ENCODE measurements at regions not wholly inside any gene's neighbourhood (a gene's known extent, or its start where the extent isn't known, plus 50 kb on each side); places are given as distances from the start of the nearest gene placed in this dataset.

DNA sequence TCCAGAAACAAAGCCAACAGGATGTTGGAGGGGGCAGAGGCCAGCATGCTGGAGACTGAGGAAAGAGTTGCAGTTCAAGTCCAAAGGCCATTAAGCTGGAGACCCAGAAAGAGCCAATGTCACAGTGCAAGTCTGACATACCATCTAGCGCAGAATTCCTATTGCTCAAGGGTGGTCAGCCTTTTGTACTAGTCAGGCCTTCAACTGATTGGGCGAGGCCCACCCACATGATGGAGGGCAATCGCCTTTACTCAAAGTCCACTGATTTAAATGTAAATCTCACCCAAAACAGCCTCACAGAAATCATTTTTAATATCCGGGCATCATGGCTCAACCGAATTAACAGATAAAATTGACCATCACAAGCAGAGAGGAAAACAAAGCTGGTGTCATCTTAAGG lies 113.9 kb downstream of the RCN1 start:
- no peak for DNase-seq (ENCODE audit: low read depth in 3 of 3)

GRCh38 chr11:32210556-32210955 lies 119.7 kb downstream of the RCN1 start:
- no peak for DNase-seq (ENCODE audit: low read depth in 3 of 3)

DNA sequence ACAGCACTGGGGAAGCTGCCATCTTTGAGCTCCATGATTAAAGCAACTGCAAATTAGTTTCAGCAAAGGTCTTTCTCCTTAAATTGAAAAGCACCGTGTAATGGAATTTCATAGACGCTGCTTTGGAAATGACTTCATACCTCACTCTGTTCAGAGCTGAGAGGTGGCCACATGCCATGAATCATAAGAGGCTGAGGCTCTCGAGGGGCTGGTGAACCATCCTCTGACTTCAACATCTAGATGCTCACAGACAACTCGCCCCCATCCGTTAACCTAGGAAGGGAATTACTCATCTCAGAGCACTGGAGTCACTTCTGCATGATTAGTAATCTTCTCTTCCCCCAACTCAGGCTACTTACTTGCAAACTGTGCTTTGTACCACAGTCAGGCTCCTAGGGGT lies 122.3 kb downstream of the RCN1 start:
- peak; percentile 3 to 58 (median 19) for DNase-seq (ENCODE audit: low read depth in 3 of 3)

DNA sequence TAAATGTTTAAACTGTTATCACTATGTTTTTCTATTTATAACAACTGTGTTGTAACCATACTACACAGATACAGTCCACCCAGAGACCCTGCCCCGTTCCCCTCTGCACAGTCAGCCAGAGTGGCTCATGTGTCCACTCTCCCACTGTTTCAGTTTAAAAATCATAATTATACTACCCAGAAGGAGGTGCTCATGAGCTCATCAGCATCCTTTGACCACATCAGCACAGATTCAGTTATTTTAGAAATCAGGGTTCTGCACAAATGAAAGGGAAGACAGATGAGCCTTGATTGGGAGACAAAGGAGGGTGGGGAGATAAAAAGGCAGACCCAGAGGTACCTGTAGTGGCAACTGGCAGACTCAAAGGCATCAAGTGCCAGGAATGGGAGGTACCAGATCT lies 124.3 kb downstream of the RCN1 start:
- no peak for DNase-seq (ENCODE audit: low read depth in 3 of 3)

GRCh38 chr11:32216749-32217148 lies 125.9 kb downstream of the RCN1 start:
- no peak for DNase-seq (ENCODE audit: low read depth in 3 of 3)

DNA sequence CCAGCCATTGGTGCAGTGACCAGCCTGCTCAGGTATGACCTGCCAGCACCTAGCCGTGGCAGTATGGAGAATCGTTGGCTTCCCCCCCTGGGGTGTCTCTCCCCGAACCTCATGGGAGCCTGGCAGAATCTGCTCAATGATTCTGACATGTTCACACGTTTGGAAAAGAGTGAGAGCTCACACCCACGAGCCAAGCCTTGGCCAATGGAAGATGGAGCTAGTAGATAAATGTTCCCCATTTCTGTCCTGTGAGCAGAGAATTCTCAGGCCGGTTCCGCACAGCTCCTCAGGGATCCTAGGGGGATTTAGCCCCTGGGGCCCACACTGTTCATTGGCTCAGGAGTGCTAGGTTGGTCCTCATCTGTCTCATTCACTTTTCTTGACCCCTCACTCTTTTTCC lies 128.4 kb downstream of the RCN1 start:
- DNase-seq (ENCODE audit: low read depth in 3 of 3): no peak

DNA sequence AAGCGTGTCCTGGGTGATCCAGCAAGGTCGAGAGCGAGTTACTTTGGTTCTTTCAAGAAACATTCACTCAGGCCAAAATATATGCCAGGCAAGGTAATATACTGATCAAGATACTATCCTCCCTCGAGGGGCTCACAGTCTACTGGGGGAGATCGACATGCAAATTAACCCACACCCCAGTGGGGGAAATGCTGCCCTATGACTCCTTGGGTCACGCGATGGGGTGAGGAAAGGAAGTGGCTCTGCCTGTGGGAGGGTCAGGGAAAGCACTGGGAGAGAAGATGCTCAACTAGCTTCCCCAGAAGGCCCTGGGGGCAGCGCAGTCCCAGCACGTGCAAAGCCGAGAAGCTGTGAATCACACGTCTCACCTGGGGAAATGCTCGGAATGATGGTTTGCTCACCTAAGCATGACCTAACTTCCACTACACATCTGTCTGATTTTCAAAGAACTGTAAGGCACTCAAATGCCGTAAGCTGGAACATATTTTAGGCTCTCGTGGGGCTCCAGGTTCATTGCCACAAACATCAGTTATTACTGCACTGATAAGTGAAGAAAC lies 130.7 kb downstream of the RCN1 start:
- no peak for DNase-seq (ENCODE audit: low read depth in 3 of 3)

DNA sequence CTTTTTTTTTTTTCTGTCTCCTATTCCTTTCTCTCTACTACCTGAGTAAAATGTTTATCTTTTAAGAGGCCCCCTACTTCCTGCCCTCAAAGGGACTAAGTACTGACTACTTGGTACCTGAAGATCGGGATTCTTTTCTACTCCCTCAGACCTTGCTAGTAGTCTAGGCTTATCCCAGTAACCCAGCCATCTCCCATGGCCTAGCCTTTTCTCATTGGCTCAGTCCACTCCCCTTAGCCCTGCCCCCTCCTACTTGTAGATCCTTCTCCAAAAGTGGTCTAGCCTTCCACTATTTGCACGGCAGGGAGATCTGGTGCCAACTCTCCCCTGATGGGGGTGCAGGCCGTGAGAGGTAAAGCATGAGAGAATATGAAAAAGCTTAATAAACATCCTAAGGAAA lies 133.7 kb downstream of the RCN1 start:
- DNase-seq (ENCODE audit: low read depth in 3 of 3): no peak

GRCh38 chr11:32225571-32226285 lies 134.9 kb downstream of the RCN1 start:
- DNase-seq (ENCODE audit: low read depth in 3 of 3): no peak

- no peak for DNase-seq (ENCODE audit: low read depth in 3 of 3)
These were observed 135.6 kb downstream of the RCN1 start for GRCh38 chr11:32226480-32226879.

DNA sequence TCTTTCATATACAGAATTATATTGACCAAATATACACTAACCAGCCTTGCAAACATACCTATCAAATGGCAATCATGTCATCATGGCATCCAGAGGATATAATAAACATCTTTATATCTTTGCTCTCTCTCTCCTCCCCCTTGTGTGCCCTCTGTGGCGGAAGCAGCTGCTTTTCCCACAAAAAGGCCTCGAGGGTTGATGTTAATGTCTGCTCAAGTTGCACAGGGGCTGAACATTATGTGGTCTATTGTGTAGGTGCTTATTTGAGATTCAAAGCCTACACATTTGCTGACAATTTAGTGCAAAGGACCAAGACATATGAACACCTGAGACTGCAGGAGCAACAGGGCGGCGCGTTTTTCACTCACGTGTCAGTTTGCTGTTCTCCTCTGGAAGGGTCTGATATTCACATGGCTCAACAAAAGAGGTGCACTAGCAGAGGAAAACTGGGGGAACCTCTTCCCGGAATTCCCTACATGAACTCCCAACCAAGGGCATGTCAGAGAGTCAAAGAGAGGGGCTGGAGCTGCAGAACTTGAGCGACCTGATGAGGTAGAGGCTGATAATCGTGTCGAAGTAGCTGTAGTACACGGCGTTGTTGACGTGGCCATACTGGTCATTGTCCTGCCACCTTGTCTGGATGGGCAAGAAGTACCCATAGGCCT lies 138.8 kb downstream of the RCN1 start:
- no peak for DNase-seq (ENCODE audit: low read depth in 3 of 3)

DNA sequence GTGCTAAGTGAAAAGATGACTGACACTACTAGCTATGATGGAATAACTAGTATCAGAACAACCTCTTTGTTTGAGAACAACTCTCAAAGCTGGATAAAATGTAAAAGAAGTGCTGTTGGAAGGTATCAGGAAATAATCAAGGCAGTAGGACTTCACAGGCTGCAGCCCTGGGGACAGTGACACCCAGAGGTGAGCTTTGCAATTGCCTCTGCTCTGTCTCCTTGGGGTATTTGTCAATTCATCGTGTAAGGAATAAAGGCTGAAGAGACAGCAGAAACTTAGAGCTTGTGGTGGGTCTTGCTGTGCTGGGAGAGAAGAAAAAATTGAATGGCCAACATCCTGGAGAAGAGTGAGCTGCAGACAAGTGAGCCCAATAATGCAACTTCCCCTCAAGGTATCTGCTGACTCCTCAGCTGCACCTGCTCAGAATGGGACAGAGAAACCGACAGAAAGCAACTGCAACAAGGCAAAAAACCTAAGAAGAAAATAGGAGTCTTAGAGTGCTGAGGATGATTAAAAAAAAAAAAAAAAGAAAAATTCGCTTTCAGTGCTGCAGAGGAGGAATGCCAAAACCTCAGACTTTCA lies 141.1 kb downstream of the RCN1 start:
- peak in 1 of 3 donors; percentile 10 for DNase-seq (ENCODE audit: low read depth in 3 of 3)

DNA sequence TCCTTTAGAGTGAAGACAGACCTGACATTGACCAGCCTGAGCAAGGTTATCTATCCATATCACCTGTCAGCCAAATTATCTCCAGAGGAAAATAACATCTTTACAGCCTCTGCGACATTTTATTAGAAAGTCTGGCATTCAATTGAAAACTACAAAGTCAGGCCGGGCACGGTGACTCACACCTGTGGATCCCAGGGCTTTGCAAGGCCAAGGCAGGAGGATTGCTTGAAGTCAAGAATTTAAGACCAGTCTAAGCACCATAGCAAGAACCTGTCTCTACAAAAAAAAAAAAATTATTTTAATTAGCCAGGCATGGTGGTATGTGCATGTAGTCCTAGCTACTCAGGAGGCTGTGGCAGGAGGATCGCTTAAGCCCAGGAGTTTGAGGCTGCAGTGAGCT lies 141.6 kb downstream of the RCN1 start:
- no peak for DNase-seq (ENCODE audit: low read depth in 3 of 3)

DNA sequence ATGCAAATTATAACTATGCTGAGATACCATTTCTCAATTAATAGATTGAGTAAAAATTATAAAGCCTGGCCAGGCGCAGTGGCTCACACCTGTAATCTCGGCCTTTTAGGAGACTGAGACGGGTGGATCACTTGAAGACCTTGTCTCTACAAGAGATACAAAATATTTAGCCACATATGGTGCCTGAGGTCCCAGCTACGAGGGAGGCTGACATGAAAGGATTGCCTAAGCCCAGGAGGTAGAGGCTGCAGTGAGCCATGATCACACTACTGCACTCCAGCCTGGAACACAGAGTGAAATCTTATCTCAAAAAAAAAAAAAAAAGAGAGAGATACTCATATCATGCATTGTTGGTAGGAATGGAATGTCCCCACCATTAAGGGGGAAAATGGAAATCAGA lies 142.4 kb downstream of the RCN1 start:
- no peak for DNase-seq (ENCODE audit: low read depth in 3 of 3)

DNA sequence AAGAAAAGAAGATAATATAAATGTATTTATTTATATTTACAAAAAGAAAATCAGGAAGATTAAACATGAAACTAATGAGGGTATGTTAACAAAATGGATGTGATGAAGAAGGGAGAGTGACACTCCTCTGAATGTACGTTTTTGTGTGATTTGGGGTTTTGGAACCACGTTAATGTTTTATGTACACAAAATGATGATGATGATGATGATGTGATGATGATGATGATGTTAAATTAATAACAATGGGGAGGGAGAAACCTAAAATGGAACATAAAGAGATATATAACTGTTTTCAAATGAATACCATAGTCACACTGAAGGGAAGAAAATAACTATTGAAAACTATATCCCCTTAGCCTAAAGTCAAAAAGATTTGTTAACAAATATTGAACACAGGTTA lies 143.1 kb downstream of the RCN1 start:
- no peak for DNase-seq (ENCODE audit: low read depth in 3 of 3)

DNA sequence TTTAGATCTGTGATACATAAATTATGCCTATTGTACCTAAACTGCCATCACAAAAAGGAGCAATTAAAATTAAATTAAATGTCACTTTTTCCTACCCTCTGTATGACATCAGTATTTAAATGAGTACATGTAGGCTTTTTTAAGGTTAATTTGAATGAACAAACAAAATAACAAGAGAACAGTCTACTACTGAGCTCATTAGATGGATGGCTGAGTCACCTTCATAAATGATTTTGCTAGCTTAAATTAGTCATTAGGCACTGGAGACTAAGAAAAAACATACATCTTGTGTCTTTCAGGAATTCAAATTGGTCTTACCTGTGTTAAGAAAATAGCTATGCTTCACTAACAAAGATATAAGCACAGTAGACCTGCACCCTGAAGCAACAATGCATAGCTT lies 153.6 kb downstream of the RCN1 start:
- no peak for DNase-seq (ENCODE audit: low read depth in 3 of 3)

DNA sequence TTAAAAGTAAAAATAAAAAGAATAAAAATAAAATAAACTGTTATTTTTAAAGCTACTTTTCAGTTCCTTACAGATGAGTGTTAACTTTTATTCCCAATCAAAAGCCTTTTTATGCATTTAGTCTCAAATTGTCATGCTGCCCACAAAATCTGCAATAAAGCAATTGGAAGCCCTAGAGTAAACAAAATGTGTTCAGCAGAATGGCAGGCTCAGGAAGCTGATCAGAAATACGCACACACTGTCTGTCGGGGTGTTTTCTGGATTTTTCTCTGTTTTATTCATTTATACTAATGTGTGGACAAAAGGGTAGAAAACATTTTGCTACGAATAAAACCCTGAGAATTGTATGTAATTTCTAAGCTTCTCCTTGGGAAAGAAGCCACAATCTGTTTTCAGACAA lies 162.8 kb downstream of the RCN1 start:
- DNase-seq (ENCODE audit: low read depth in 3 of 3): no peak

GRCh38 chr11:32255841-32256240 lies 165.0 kb downstream of the RCN1 start:
- DNase-seq (ENCODE audit: low read depth in 3 of 3): no peak

DNA sequence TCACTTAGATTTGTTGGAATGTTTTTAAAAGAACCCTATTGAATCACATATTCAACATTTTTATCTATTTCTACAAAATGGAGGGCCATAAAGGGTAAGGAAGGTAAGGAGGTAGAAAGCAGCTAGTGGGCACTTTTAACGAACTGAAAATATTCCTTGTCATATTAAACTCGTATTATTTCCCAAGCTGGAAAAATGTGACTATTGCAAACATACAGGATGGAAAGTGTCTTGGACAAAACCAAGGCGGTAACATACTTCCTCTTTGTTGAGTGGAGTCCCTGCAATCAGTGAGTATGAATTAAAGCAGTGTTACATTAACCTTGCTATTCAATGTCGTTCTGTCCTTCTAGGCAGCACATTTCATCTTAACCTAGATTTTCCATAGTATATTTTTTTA lies 165.6 kb downstream of the RCN1 start:
- DNase-seq (ENCODE audit: low read depth in 3 of 3): no peak

DNA sequence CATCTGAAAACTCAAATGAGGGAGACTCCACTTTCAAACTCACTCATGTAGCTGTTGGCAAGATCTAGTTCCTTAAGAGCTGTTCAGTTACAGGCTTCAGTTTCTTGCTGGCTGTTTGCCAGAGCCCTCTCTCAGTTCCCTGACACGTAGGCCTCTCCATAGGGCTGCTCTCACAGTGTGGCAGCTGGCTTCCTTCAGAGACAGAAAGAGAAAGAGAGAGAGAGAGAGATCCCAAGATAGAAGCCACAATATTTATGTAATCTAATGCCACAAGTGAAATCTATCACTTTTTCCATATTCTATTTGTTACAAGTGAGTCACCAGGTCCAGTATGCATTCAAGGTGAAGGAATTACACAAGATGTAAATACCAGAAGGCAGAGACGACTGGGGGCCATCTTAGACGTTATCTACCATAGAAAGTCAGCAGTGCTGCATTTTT lies 168.8 kb downstream of the RCN1 start:
- peak in 2 of 3 donors; percentile 1 to 9 for DNase-seq (ENCODE audit: low read depth in 3 of 3)

GRCh38 chr11:32262367-32262766 lies 171.5 kb downstream of the RCN1 start:
- DNase-seq (ENCODE audit: low read depth in 3 of 3): no peak

GRCh38 chr11:32265911-32266310 lies 169.4 kb downstream of the WT1 start:
- DNase-seq (ENCODE audit: low read depth in 3 of 3): no peak

DNA sequence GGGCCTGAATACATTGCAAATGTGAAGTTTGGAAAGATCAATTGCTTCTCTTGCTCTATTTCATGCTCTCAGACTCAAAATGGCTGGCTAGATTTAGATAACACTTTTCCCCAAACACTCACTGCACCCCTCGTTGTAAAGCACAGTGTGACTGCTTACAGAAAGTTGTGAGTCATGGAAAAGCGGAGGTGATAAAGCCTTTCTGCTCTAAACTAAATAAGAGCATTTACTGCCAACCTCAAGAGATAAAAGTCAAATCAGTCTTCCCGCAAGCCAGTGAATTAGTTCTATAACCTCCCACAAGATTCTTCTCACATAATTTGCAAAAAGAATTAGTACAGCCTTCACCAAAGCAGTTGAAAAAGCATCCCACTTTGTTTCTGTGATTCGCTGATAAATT lies 168.7 kb downstream of the WT1 start:
- no peak for DNase-seq (ENCODE audit: low read depth in 3 of 3)

Data from stimulated activated CD4-positive, alpha-beta T cell treated with anti-CD3 and anti-CD28 coated beads, TNF-alpha, amount 100 ng/mL, for 48 hours (primary cell).